Hepatocyte (in vitro differentiated cells): ENCODE measurements at regions not wholly inside any gene's neighbourhood (a gene's known extent, or its start where the extent isn't known, plus 50 kb on each side); places are given as distances from the start of the nearest gene placed in this dataset.
"Not testable (repeated sequence)": the region's sequence is repeated elsewhere in the genome, so short reads cannot be mapped to it uniquely, and the experiment has no call there.

ENCODE experiments used
- DNase-seq: peaks from one replicate; pipeline ENCODE4 v3.0.0-alpha.2; 2016; ENCODE audit warnings: low spot score
- H2AFZ ChIP-seq: fragments of 200-600 bp; sonication (generic); 2 replicates; pipeline ENCODE4 v1.6.0; 2016; ENCODE audit warnings: antibody characterized with exemption, mild to moderate bottlenecking
- H3K27ac ChIP-seq: fragments of 200-600 bp; sonication (generic); 2 replicates; pipeline ENCODE4 v1.5.1; 2016; ENCODE audit warnings: mild to moderate bottlenecking
- H3K27me3 ChIP-seq: fragments of 200-600 bp; sonication (generic); 2 replicates; pipeline ENCODE4 v1.6.1; 2016
- H3K36me3 ChIP-seq: fragments of 200-600 bp; sonication (generic); replicated peaks from 2 replicates; pipeline ENCODE4 v1.5.1; 2016; ENCODE audit warnings: low read depth; ENCODE audit not compliant: insufficient read depth
- H3K4me1 ChIP-seq: fragments of 200-600 bp; sonication (generic); 2 replicates; pipeline ENCODE4 v1.5.1; 2016; ENCODE audit warnings: mild to moderate bottlenecking, moderate library complexity; ENCODE audit not compliant: insufficient read depth
- H3K4me2 ChIP-seq: fragments of 200-600 bp; sonication (generic); 2 replicates; pipeline ENCODE4 v1.6.0; 2016
- H3K4me3 ChIP-seq: fragments of 200-600 bp; sonication (generic); 2 replicates; pipeline ENCODE4 v1.5.1; 2016; ENCODE audit warnings: mild to moderate bottlenecking
- H3K79me2 ChIP-seq: fragments of 200-600 bp; sonication (generic); 2 replicates; pipeline ENCODE4 v1.6.0; 2017; ENCODE audit warnings: mild to moderate bottlenecking
- H3K9me2 ChIP-seq: fragments of 200-600 bp; sonication (generic); replicated peaks from 2 replicates; pipeline ENCODE4 v1.6.0; 2017; ENCODE audit warnings: mild to moderate bottlenecking; ENCODE audit not compliant: insufficient read depth
- H3K9me3 ChIP-seq: fragments of 200-600 bp; sonication (generic); 2 replicates; pipeline ENCODE4 v1.5.1; 2016; ENCODE audit warnings: low read depth, mild to moderate bottlenecking
- H4K20me1 ChIP-seq: fragments of 200-600 bp; sonication (generic); 2 replicates; pipeline ENCODE4 v1.6.0; 2016; ENCODE audit warnings: mild to moderate bottlenecking; ENCODE audit not compliant: insufficient read depth, poor library complexity, severe bottlenecking
- EZH2 ChIP-seq: fragments of 200-600 bp; sonication (generic); IDR thresholded peaks from 2 replicates; pipeline ENCODE4 v1.6.1; 2016; ENCODE audit warnings: antibody characterized with exemption, mild to moderate bottlenecking, borderline replicate concordance
- EZH2phosphoT487 ChIP-seq: fragments of 200-600 bp; sonication (generic); IDR thresholded peaks from one replicate; pipeline ENCODE4 v1.6.1; 2018; ENCODE audit warnings: antibody characterized with exemption, mild to moderate bottlenecking, low read depth, moderate library complexity; ENCODE audit not compliant: unreplicated experiment, severe bottlenecking
- WGBS: methylation state at CpG from one replicate; pipeline ENCODE4 v1.1.6; 2016; ENCODE audit warnings: low lambda C conversion rate; ENCODE audit errors: missing lambda C conversion rate; 5-methylcytosine and 5-hydroxymethylcytosine counted together
- TF ChIP-seq, protein P1 (sequence below): fragments of 200-600 bp; sonication (generic); IDR thresholded peaks from 2 replicates; pipeline ENCODE4 v1.5.1; 2016; ENCODE audit warnings: antibody characterized with exemption, mild to moderate bottlenecking; ENCODE audit not compliant: poor library complexity

DNA sequence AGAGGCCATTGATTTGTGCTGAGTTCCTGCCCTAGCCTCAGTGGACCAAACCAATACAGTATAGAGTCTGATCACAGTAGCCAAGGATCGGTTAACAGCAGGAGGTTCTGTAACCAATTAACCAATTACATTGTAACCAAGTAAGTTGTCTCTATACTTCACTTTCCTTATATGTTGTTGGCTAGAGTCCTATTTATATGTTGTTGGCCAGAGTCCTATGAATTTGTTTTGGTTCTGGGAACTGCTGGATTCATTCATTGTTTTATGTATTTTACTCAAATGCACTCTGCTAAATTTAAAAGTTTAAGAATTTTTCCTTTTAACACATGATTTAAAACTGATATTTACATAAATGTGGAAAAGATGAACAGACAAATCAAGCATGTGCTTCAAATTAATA is 597.4 kb upstream of the HS3ST5 start:
- Histone ChIP-seq H4K20me1 (no peaks in the 10 kb centered on the region), H3K4me2 (no peak overlapping the region), H3K36me3 (no peaks in the 10 kb centered on the region), H2AFZ (no peak overlapping the region), H3K4me1 (no peaks in the 10 kb centered on the region), H3K9me3 (no peaks in the 10 kb centered on the region), H3K4me3 (no peak overlapping the region), H3K9me2 (no peaks in the 10 kb centered on the region), H3K79me2 (no peaks in the 10 kb centered on the region), H3K27me3 (no peaks in the 10 kb centered on the region), H3K27ac (no peak overlapping the region)
- TF ChIP-seq EZH2phosphoT487 (no peak), EZH2 (no peak)
- TF ChIP-seq, protein P1, sequence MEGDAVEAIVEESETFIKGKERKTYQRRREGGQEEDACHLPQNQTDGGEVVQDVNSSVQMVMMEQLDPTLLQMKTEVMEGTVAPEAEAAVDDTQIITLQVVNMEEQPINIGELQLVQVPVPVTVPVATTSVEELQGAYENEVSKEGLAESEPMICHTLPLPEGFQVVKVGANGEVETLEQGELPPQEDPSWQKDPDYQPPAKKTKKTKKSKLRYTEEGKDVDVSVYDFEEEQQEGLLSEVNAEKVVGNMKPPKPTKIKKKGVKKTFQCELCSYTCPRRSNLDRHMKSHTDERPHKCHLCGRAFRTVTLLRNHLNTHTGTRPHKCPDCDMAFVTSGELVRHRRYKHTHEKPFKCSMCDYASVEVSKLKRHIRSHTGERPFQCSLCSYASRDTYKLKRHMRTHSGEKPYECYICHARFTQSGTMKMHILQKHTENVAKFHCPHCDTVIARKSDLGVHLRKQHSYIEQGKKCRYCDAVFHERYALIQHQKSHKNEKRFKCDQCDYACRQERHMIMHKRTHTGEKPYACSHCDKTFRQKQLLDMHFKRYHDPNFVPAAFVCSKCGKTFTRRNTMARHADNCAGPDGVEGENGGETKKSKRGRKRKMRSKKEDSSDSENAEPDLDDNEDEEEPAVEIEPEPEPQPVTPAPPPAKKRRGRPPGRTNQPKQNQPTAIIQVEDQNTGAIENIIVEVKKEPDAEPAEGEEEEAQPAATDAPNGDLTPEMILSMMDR = no peak
- no peak for DNase-seq
- WGBS = 63% methylated on average over 1 of the region's 1 CpG

DNA sequence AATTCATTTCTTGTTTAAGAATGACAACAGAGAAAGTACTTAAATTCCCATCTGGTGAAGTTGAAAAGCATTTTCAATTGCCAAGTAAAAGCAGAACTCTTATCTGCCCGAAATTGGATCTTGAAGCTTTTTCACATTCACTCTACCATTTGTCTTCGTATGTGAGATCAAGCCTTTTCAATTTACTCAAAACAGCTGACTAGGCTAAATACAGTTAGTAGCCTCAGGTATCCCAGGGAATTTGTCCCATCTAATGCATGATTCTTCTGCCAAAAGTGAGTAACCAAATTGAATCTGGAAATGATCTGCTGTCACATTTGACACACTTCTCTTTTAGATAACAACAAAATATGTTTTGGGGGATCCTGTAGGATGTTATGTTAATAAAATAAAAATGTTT is 596.8 kb upstream of the HS3ST5 start:
- Histone ChIP-seq H3K4me3 (no peak overlapping the region), H3K27ac (no peak overlapping the region), H3K27me3 (no peaks in the 10 kb centered on the region), H3K36me3 (no peaks in the 10 kb centered on the region), H3K4me1 (no peaks in the 10 kb centered on the region), H2AFZ (no peak overlapping the region), H3K4me2 (no peak overlapping the region), H4K20me1 (no peaks in the 10 kb centered on the region), H3K9me3 (no peaks in the 10 kb centered on the region), H3K9me2 (no peaks in the 10 kb centered on the region), H3K79me2 (no peaks in the 10 kb centered on the region)
- 63% methylated on average over 2 of the region's 2 CpGs for WGBS
- TF ChIP-seq, protein P1 = no peak
- TF ChIP-seq EZH2 (no peak), EZH2phosphoT487 (no peak)
- DNase-seq = no peak

DNA sequence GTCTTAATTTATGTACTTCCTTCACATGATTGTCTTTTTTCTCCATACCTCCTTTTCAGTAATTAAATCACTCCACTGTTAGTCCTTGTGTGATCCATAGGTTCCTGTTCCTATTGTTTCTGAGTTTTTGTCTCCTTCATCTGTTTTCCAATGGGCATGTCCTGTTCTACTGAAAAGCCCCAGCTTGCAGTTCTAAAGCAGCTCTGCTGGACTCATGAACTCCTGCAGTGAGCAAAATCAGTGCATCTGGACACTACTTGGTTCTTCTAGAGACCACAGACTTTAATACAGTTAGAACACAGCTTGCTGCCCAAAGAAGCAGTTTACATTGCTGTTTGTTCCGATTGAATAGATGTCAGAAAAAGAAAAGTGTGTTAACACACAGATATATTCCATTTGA is 593.3 kb upstream of the HS3ST5 start:
- Histone ChIP-seq H3K4me3 (no peak overlapping the region), H3K79me2 (no peaks in the 10 kb centered on the region), H3K27ac (no peak overlapping the region), H3K9me2 (no peaks in the 10 kb centered on the region), H3K27me3 (no peaks in the 10 kb centered on the region), H3K4me1 (no peaks in the 10 kb centered on the region), H3K36me3 (no peaks in the 10 kb centered on the region), H3K4me2 (no peak overlapping the region), H4K20me1 (no peaks in the 10 kb centered on the region), H2AFZ (no peak overlapping the region), H3K9me3 (no peaks in the 10 kb centered on the region)
- TF ChIP-seq EZH2phosphoT487 (no peak), EZH2 (no peak)
- TF ChIP-seq, protein P1 = no peak
- no peak for DNase-seq
- 90% methylated on average over 1 of the region's 1 CpG for WGBS

DNA sequence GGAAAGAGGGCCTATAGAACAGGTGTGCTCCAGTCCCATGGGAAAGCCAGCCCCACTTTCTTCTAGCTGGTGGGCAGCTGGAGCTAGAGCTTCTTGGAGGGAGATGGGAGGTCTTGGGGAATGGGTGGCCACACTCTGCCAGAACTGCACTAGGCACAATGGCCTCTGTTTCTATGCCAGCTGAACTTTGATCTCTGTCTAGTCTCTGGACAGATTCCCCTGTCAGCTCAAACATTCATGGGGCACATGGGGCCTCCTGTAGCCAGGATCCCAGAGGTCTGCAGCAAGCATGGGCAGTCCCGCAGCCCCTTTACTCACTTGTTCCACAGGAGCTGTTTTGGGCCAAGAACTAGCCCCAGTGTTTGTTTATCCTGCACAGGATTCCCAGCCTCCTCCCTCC is 591.3 kb upstream of the HS3ST5 start:
- no peak overlapping the region for H3K27ac ChIP-seq
- no peaks in the 10 kb centered on the region for H3K36me3 ChIP-seq
- H3K9me2 ChIP-seq = no peaks in the 10 kb centered on the region
- no peaks in the 10 kb centered on the region for H3K4me1 ChIP-seq
- no peaks in the 10 kb centered on the region for H3K79me2 ChIP-seq
- H3K27me3 ChIP-seq = no peaks in the 10 kb centered on the region
- H3K9me3 ChIP-seq = no peaks in the 10 kb centered on the region
- no peak for DNase-seq
- H4K20me1 ChIP-seq = no peaks in the 10 kb centered on the region
- TF ChIP-seq EZH2 = no peak
- TF ChIP-seq, protein P1 = no peak
- no peak for TF ChIP-seq EZH2phosphoT487
- no peak overlapping the region for H3K4me3 ChIP-seq
- H2AFZ ChIP-seq = no peak overlapping the region
- 89% methylated on average over 1 of the region's 1 CpG for WGBS
- no peak overlapping the region for H3K4me2 ChIP-seq

DNA sequence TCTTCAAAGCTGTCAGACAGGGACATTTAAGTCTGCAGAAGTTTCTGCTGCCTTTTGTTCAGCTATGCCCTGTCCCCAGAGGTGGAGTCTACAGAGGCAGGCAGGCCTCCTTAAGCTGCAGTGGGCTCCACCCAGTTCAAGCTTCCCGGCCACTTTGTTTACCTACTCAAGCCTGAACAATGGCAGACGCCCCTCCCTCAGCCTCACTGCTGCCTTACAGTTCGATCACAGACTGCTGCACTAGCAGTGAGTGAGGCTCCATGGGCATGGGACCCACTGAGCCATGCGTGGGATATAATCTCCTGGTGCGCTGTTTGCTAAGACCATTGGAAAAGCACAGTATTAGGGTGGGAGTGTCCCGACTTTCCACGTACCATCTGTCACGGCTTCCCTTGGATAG is 585.9 kb upstream of the HS3ST5 start:
- H3K79me2 ChIP-seq, H3K27me3 ChIP-seq, H3K9me2 ChIP-seq, H3K36me3 ChIP-seq, H2AFZ ChIP-seq, H3K4me1 ChIP-seq, H3K4me3 ChIP-seq, H3K27ac ChIP-seq, H3K4me2 ChIP-seq, H4K20me1 ChIP-seq, DNase-seq, H3K9me3 ChIP-seq: not testable (repeated sequence)
- 83% methylated on average over 8 of the region's 8 CpGs for WGBS
